ENCODE measurements at regions not wholly inside any gene's neighbourhood (a gene's known extent, or its start where the extent isn't known, plus 50 kb on each side); places are given as distances from the start of the nearest gene placed in this dataset.

DNA sequence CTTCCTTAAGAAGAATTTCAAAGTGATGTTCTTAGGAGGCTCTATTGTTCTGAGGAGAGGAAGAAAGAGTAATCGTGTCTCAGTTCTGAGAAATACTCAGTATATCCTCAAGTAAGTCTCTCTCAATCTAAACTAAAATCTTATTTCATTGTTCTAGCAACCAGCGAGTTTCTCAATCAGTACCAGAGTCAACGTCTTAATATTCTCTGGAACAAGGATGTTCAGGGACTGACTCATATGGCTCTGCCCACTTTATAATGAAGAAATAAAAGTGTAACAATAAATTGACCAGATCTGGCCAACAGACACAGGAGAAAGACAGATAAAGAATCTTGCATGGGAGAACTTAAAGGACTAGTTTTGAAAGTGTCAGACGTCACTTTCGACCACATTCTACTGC lies 469.8 kb upstream of the FLRT2 start:
- no peak for TF ChIP-seq CTCF (IDR thresholded peaks at IDR 0.05)
- TF ChIP-seq ZFX (IDR thresholded peaks at IDR 0.05; ENCODE audit: borderline replicate concordance): no peak

Measured in 22Rv1 (cell line).